Activated T-cell treated with anti-CD3 and anti-CD28 coated beads, Interleukin-2, amount 50 U/mL, for 48 hours (primary cell): ENCODE measurements at regions not wholly inside any gene's neighbourhood (a gene's known extent, or its start where the extent isn't known, plus 50 kb on each side); places are given as distances from the start of the nearest gene placed in this dataset.

Experiments used
- DNase-seq, 2 experiments: peaks; one replicate each; pipeline ENCODE4 v3.0.0-alpha.2; 2020

- DNase-seq, result no peak
These were observed 105.1 kb upstream of the GPR26 start for GRCh38 chr10:123561141-123561440.

GRCh38 chr10:123562387-123562786 lies 103.8 kb upstream of the GPR26 start:
- DNase-seq, result no peak

- no peak for DNase-seq
These were observed 103.2 kb upstream of the GPR26 start for GRCh38 chr10:123562811-123563580.

GRCh38 chr10:123563581-123563855 lies 102.6 kb upstream of the GPR26 start:
- DNase-seq, result no peak

GRCh38 chr10:123563994-123564393 lies 102.2 kb upstream of the GPR26 start:
- no peak for DNase-seq

- DNase-seq, result no peak
These were observed 101.5 kb upstream of the GPR26 start for GRCh38 chr10:123564631-123565030.

GRCh38 chr10:123565691-123566660 lies 100.2 kb upstream of the GPR26 start:
- DNase-seq, result no peak

- DNase-seq, result no peak
These were observed 98.0 kb upstream of the GPR26 start for GRCh38 chr10:123567984-123568739.

- DNase-seq, result no peak
These were observed 97.4 kb upstream of the GPR26 start for GRCh38 chr10:123568751-123569150.

GRCh38 chr10:123569436-123570035 lies 96.6 kb upstream of the GPR26 start:
- no peak for DNase-seq

GRCh38 chr10:123570051-123570897 lies 95.9 kb upstream of the GPR26 start:
- no peak for DNase-seq

GRCh38 chr10:123570898-123571515 lies 95.1 kb upstream of the GPR26 start:
- no peak for DNase-seq

- no peak for DNase-seq
These were observed 94.2 kb upstream of the GPR26 start for GRCh38 chr10:123571978-123572377.

- peak; percentile 48 to 55 for DNase-seq
These were observed 92.7 kb upstream of the GPR26 start for GRCh38 chr10:123573236-123574108.

GRCh38 chr10:123574109-123574698 lies 92.0 kb upstream of the GPR26 start:
- no peak for DNase-seq

GRCh38 chr10:123575105-123575504 lies 91.0 kb upstream of the GPR26 start:
- no peak for DNase-seq

GRCh38 chr10:123576706-123577105 lies 89.4 kb upstream of the GPR26 start:
- DNase-seq, result no peak

GRCh38 chr10:123577921-123578461 lies 88.2 kb upstream of the GPR26 start:
- no peak for DNase-seq

GRCh38 chr10:123578721-123579120 lies 87.4 kb upstream of the GPR26 start:
- no peak for DNase-seq

- DNase-seq, result no peak
These were observed 86.5 kb upstream of the GPR26 start for GRCh38 chr10:123579675-123580074.
